ENCODE measurements at regions not wholly inside any gene's neighbourhood (a gene's known extent, or its start where the extent isn't known, plus 50 kb on each side); places are given as distances from the start of the nearest gene placed in this dataset.
A peak's percentile ranks its signal among the peaks of the same experiment; 100 is the strongest.
"Not testable (repeated sequence)": the region's sequence is repeated elsewhere in the genome, so short reads cannot be mapped to it uniquely, and the experiment has no call there.

DNA sequence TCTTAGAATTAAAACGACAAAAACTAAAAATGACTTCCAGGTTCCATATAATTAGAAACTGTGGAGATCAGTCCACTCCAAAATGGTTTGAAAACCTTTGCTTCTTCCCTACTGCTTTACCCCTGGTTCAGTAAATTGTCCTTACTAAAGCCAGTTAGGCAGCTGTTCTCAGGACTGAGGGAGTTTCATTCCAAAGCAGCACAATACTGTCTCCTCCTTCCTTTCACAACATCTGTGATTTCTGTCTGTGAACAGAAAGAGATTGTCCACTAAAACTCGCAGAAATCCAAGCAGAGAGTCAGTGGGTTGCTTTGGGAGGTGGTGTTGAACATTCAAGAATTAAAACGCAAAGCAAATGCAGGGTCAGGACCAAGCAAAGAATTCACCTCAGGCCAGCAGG is 740.8 kb upstream of the ZNF608 start:
- DNase-seq = no peak

GRCh38 chr5:125487652-125488051 is 741.2 kb upstream of the ZNF608 start:
- not testable (repeated sequence) for DNase-seq

DNA sequence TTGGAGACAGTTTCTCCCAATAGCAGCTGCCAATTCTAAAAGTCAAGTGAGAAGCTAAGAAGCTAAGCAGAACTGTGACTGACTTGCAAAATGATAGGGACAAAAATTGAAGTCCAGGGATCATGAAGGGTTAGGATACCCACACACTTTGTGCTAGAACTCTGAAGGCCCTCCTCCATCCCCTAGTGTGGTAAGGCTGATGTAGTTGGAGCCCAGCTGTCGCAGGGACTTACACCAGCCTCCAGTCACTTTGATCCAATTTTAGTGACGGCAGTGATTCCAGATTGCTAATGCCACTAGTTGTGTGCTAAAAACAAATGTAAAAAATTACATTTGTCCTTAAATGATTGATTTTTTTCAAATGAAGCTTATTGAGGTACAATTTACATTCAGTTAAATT is 742.7 kb upstream of the ZNF608 start:
- DNase-seq = no peak

- DNase-seq = no peak
Measured at GRCh38 chr5:125491986-125492492, 745.6 kb upstream of the ZNF608 start.

DNA sequence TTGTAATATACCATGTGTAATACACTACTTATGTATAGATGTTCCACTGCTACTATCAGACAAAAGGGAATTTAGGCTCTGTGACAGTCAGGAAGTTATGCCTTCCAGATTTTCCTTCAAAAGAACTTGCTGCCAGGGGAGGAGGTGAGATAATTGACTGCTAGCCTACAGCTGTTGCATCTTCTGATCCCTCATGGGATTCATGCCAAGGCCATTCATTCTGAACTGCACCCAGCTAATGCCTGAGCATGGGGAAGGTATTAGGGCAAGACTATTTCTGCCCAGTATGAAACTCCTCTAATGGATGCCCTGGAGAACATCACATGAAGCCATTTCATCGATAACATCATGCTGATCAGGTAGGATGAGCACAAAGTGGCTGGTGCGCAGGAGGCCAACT is 746.5 kb upstream of the ZNF608 start:
- no peak for DNase-seq

GRCh38 chr5:125496393-125496792 is 750.0 kb upstream of the ZNF608 start:
- no peak for DNase-seq

GRCh38 chr5:125497651-125498050 is 751.2 kb upstream of the ZNF608 start:
- DNase-seq = no peak

DNA sequence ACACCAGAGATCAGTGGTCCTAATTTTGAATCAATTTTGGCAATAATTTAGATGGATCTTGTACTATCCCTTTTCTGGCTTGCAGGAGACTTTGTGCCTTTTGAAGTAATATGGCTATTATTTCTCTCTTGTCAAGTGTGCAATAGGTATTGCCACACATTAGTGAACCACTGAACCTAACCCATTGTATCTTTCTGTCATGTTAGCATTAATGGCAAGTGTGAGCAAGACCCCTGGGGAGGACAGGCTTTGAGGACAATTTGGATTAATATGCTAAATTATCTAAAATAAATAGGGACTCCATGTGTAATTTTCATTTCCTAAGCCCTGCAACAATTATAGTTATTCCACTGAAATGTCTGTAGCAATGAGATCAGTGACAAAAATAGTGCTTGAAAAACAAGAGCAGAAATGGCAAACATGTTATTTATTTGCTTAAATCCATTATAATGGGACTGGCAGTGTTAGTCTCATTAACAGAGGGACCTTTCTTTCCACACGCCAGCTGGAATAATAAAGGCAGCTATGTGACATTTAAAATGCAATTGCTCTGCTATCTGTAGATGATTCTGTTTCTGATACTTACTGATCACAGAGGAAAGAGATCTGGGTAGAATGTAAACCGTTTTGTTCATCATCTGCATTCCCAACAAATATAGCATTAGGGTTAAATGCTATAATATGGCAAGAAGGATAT is 753.3 kb upstream of the ZNF608 start:
- DNase-seq = peak; percentile 60 to 85

DNA sequence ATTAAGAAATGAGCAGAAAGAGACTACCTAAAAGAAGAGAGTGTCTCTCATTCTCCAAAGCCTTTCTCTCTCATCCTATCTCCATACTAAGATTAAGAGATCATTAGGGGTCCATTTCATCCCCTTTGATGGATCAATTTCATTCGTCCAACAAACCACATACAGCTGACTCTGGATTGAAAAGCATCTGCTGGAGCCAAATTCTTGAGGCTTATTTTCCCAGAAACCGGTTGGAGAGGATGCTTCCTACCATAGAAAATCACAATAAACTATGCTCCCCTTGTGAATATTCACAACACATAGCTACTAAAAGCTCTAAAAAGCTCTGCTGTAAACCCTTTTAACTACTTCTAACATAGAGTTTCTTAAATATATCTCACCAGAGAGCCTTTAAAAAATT is 755.0 kb upstream of the ZNF608 start:
- no peak for DNase-seq

GRCh38 chr5:125503946-125504345 is 757.5 kb upstream of the ZNF608 start:
- no peak for DNase-seq

GRCh38 chr5:125505115-125505514 is 758.7 kb upstream of the ZNF608 start:
- peak in 1 of 2 experiments; percentile 55 for DNase-seq

DNA sequence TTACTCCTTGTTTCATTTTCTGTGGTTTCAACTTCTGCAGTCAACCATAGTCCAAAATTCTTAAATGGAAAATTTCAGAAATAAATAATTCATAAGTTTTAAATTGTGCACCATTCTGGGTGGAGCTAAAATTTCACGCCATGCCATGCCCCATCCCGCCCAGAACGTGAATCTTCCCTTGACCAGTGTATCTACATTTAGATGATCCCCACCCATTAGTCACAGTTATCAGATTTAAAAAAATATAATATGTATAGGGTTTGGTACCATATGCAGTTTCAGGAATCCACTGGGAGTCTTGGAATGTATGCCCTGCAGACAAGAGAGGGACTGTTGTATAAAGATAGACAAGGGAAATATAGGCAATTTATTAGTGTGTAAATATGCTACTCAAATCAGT is 759.7 kb upstream of the ZNF608 start:
- DNase-seq = no peak

- no peak for DNase-seq
Measured at GRCh38 chr5:125508225-125508624, 761.8 kb upstream of the ZNF608 start.

DNA sequence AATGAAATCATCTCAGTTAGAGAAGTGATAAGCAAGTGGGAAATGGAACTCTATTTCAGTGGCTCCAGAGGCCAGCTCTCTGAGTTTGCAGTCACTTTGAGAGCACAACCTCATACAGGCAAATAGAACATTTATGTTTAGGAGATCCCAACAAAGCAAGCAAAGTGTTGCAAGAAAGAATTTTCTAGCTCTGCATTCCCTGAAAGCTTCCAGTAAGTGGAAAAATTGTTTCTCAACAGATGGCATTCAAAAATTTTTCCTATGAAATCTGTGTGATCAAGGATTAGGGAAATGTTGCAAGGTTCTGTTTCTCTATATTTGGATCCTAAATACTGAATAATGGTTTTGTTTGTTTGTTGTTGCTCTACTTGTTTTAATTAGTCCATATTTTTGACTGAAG is 764.2 kb upstream of the ZNF608 start:
- DNase-seq = no peak

GRCh38 chr5:125517973-125518550 is 771.6 kb upstream of the ZNF608 start:
- no peak for DNase-seq

DNA sequence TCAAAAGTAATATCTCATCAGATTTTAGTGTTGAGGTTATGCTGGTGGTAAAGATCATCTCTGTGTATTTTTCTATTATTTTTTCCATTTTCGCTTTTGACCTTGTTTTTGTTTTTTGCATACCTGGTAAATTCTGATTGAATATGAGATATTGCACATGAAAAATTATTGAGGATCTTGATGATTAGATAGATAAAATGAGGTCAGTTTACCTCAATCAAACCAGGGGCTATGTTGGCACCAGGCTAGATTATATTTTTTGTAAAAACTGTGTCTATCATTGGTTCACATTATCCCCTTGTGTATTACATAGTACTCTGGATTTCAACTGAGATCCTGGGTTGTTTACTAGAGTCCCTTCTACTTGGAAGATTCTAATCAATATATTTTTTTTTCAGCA is 774.9 kb upstream of the ZNF608 start:
- DNase-seq = no peak

- DNase-seq = no peak
Measured at GRCh38 chr5:125525356-125525755, 778.9 kb upstream of the ZNF608 start.

DNA sequence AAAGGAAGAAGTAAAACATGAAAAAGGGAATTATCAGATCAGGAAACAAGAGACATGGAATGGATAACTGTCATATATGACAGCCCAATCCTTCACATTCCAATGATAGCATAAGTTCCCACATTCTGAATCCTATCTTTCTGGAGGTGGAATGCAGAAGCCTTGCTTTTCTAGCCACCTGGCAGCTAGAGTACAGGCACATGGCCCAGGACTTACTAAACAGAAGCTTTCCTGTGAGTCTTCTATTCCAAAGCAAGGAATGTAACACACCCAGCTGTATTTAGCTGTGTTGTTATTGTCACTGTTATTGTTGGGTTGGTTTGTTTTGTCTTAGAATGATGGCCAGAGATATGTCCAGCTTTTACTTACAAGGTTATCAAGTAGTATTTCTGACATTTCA is 780.5 kb upstream of the ZNF608 start:
- no peak for DNase-seq

DNA sequence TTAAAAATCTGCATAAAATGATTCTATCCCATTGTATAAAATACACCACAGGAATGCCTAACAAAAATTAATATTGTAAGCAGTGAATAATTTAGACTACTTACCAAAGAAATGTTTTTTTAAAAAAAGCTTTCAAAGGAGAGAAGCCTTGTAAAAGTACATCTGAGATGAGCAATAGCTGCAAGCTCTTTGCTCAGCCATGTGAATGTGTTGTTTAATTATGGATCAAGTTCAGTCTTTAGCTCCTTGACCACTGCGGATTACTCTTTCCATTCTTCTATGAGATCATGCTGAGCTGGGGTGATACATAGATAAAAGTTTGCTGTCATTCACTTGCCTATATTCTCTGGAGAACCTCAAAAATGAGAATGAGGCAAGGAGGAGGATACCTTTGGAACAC is 782.4 kb upstream of the ZNF608 start:
- no peak for DNase-seq

GRCh38 chr5:125530833-125531615 is 784.6 kb upstream of the ZNF608 start:
- DNase-seq = peak; percentile 52 to 92

DNA sequence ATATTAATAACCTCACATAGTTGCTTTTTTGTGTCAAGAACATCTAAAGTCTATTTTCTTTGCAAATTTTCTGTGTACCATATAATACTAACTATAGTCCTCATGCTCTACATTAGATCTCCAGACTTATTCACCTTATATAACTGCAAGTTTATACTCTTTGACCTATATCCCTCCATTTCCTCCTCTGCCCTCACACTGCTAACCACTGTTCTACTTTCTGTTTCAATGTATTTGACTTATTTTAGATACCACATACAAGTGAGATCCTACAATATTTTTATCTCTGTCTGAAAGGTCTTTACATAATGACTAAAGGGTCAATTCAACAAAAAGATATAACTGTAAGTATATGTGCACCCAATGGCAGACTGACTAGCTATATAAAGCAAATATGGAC is 789.7 kb upstream of the ZNF608 start:
- no peak for DNase-seq

- no peak for DNase-seq
Measured at GRCh38 chr5:125536582-125536981, 790.1 kb upstream of the ZNF608 start.

GRCh38 chr5:125537661-125538060 is 791.2 kb upstream of the ZNF608 start:
- no peak for DNase-seq

GRCh38 chr5:125538469-125538868 is 792.0 kb upstream of the ZNF608 start:
- DNase-seq = no peak
